ENCODE measurements at regions not wholly inside any gene's neighbourhood (a gene's known extent, or its start where the extent isn't known, plus 50 kb on each side); places are given as distances from the start of the nearest gene placed in this dataset.

GRCh38 chr5:39816866-39817265 lies 392.1 kb upstream of the DAB2 start:
- Histone ChIP-seq H3K27ac (ENCODE audit: insufficient read depth, low read length) (no peak overlapping the region), H3K4me3 (replicated peaks in 1 of 4; ENCODE audit: control extremely low read depth in 1 of 4, insufficient read depth in 1 of 4, low read depth in 3 of 4, low read length in 4 of 4) (no peak overlapping the region), H3K36me3 (ENCODE audit: control insufficient read depth, insufficient read depth, low read length) (no peaks in the 10 kb centered on the region), H2AFZ (ENCODE audit: low read length) (no peak overlapping the region), H3K4me2 (ENCODE audit: extremely low read depth, insufficient read depth, low read length) (no peak overlapping the region), H4K20me1 (ENCODE audit: control insufficient read depth, extremely low read depth, insufficient read depth, low read length) (no peaks in the 10 kb centered on the region), H3K27me3 (ENCODE audit: control insufficient read depth, insufficient read depth, low read length) (no peaks in the 10 kb centered on the region), H3K9me3 (ENCODE audit: control insufficient read depth, insufficient read depth, low read depth, low read length) (no peaks in the 10 kb centered on the region), H3K4me1 (ENCODE audit: control insufficient read depth, extremely low read depth, insufficient read depth, low read length) (no peaks in the 10 kb centered on the region), H3K79me2 (ENCODE audit: control insufficient read depth, insufficient read depth, low read length) (no peaks in the 10 kb centered on the region), H3K9ac (ENCODE audit: insufficient read depth, low read length) (no peak overlapping the region)
- peak in 1 of 2 donors; percentile 9 for DNase-seq (ENCODE audit: low read depth in 2 of 2)
- no peak for TF ChIP-seq CTCF (conservative IDR thresholded peaks at IDR 0.05 in 1 of 2, IDR thresholded peaks at IDR 0.05 in 1 of 2; ENCODE audit: low read depth in 1 of 2, low read length in 2 of 2)
- no peak for TF ChIP-seq EZH2 (IDR thresholded peaks at IDR 0.05; ENCODE audit: low read length, missing control alignments)

- no peak overlapping the region for H3K27ac ChIP-seq (ENCODE audit: insufficient read depth, low read length)
Observed at GRCh38 chr5:39816156-39816845, 391.5 kb upstream of the DAB2 start.

GRCh38 chr5:39815711-39816110 lies 390.9 kb upstream of the DAB2 start:
- no peak overlapping the region for H2AFZ ChIP-seq (ENCODE audit: low read length)

More at GRCh38 chr5:39816156-39816845, 391.5 kb upstream of the DAB2 start:
- H3K9me3 ChIP-seq (ENCODE audit: control insufficient read depth, insufficient read depth, low read depth, low read length) = no peaks in the 10 kb centered on the region
- TF ChIP-seq EZH2 (IDR thresholded peaks at IDR 0.05; ENCODE audit: low read length, missing control alignments) = no peak
- no peak for TF ChIP-seq CTCF (conservative IDR thresholded peaks at IDR 0.05 in 1 of 2, IDR thresholded peaks at IDR 0.05 in 1 of 2; ENCODE audit: low read depth in 1 of 2, low read length in 2 of 2)
- no peak overlapping the region for H2AFZ ChIP-seq (ENCODE audit: low read length)
- no peak overlapping the region for H3K9ac ChIP-seq (ENCODE audit: insufficient read depth, low read length)
- no peaks in the 10 kb centered on the region for H3K36me3 ChIP-seq (ENCODE audit: control insufficient read depth, insufficient read depth, low read length)
- no peak overlapping the region for H3K4me3 ChIP-seq (replicated peaks in 1 of 4; ENCODE audit: control extremely low read depth in 1 of 4, insufficient read depth in 1 of 4, low read depth in 3 of 4, low read length in 4 of 4)
- H3K4me2 ChIP-seq (ENCODE audit: extremely low read depth, insufficient read depth, low read length) = no peak overlapping the region
- H3K4me1 ChIP-seq (ENCODE audit: control insufficient read depth, extremely low read depth, insufficient read depth, low read length) = no peaks in the 10 kb centered on the region
- no peaks in the 10 kb centered on the region for H4K20me1 ChIP-seq (ENCODE audit: control insufficient read depth, extremely low read depth, insufficient read depth, low read length)
- DNase-seq (ENCODE audit: low read depth in 2 of 2) = peak in 1 of 2 donors; percentile 59
- no peaks in the 10 kb centered on the region for H3K79me2 ChIP-seq (ENCODE audit: control insufficient read depth, insufficient read depth, low read length)
- H3K27me3 ChIP-seq (ENCODE audit: control insufficient read depth, insufficient read depth, low read length) = no peaks in the 10 kb centered on the region

More at GRCh38 chr5:39815711-39816110, 390.9 kb upstream of the DAB2 start:
- H3K4me3 ChIP-seq (replicated peaks in 1 of 4; ENCODE audit: control extremely low read depth in 1 of 4, insufficient read depth in 1 of 4, low read depth in 3 of 4, low read length in 4 of 4) = no peak overlapping the region
- no peaks in the 10 kb centered on the region for H3K27me3 ChIP-seq (ENCODE audit: control insufficient read depth, insufficient read depth, low read length)
- DNase-seq (ENCODE audit: low read depth in 2 of 2) = peak in 1 of 2 donors; percentile 45
- H3K9ac ChIP-seq (ENCODE audit: insufficient read depth, low read length) = no peak overlapping the region
- TF ChIP-seq CTCF (conservative IDR thresholded peaks at IDR 0.05 in 1 of 2, IDR thresholded peaks at IDR 0.05 in 1 of 2; ENCODE audit: low read depth in 1 of 2, low read length in 2 of 2) (no peak), EZH2 (IDR thresholded peaks at IDR 0.05; ENCODE audit: low read length, missing control alignments) (no peak)
- H4K20me1 ChIP-seq (ENCODE audit: control insufficient read depth, extremely low read depth, insufficient read depth, low read length) = no peaks in the 10 kb centered on the region
- H3K9me3 ChIP-seq (ENCODE audit: control insufficient read depth, insufficient read depth, low read depth, low read length) = no peaks in the 10 kb centered on the region
- no peak overlapping the region for H3K4me2 ChIP-seq (ENCODE audit: extremely low read depth, insufficient read depth, low read length)
- H3K36me3 ChIP-seq (ENCODE audit: control insufficient read depth, insufficient read depth, low read length) = no peaks in the 10 kb centered on the region
- H3K27ac ChIP-seq (ENCODE audit: insufficient read depth, low read length) = no peak overlapping the region
- H3K4me1 ChIP-seq (ENCODE audit: control insufficient read depth, extremely low read depth, insufficient read depth, low read length) = no peaks in the 10 kb centered on the region
- H3K79me2 ChIP-seq (ENCODE audit: control insufficient read depth, insufficient read depth, low read length) = no peaks in the 10 kb centered on the region

Data from fibroblast of lung (primary cell).